ENCODE measurements at regions not wholly inside any gene's neighbourhood (a gene's known extent, or its start where the extent isn't known, plus 50 kb on each side); places are given as distances from the start of the nearest gene placed in this dataset.
A peak's percentile ranks its signal among the peaks of the same experiment; 100 is the strongest.

DNA sequence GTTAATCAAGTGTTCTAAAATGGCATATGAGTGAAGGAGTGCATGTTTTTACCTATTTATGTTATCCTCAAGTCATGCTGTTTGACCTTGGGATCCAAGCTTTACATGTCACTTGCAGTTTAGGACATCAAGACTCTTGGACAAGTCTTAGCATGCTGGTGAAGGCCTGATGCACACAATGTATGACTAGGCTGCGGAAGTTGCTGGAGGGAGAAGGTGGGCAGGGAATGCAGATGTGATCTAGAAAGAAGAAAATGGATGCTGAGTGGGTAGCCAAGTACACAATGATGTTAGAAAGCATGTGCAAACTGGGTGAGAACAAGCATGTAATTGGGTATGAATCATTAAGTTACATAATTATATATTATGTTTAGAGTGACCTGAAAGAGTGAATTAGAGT lies 301.8 kb downstream of the BRINP2 start:
- Histone ChIP-seq H3K9me3 (ENCODE audit: control insufficient read depth, low read length) (no peaks in the 10 kb centered on the region), H3K4me1 (ENCODE audit: control insufficient read depth, insufficient read depth, low read length) (peaks cover 9% of the 10 kb centered on the region), H3K36me3 (ENCODE audit: control insufficient read depth, insufficient read depth, low read length, severe bottlenecking) (no peaks in the 10 kb centered on the region), H3K27me3 (replicated peaks; ENCODE audit: control insufficient read depth, insufficient read depth, low read length) (peaks cover 9% of the 10 kb centered on the region), H3K9ac (ENCODE audit: low read length) (no peak overlapping the region), H3K4me3 (ENCODE audit: low read length) (no peak overlapping the region)
- DNase-seq (ENCODE audit: low read depth), result no peak

DNA sequence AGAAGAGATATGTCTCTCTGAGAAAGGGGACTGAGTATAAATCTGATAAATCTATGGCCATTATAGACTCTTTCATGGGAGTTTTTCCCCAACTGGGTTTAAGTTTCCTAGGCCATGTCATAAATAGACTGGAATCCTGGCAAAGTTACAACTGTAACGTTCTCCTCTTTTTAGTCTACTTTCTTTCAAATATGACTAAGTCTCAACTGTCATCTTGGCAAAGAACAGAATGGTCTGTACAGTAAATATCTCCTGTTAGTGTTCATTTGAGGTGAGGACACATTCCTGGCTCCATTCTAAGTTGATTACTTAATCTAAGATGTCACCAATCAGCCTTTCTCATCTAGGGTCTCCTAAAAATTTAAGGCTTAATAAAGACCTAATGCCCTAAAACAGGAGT lies 300.5 kb downstream of the BRINP2 start:
- Histone ChIP-seq H3K4me3 (ENCODE audit: low read length) (no peak overlapping the region), H3K36me3 (ENCODE audit: control insufficient read depth, insufficient read depth, low read length, severe bottlenecking) (no peaks in the 10 kb centered on the region), H3K9ac (ENCODE audit: low read length) (no peak overlapping the region), H3K9me3 (ENCODE audit: control insufficient read depth, low read length) (no peaks in the 10 kb centered on the region), H3K4me1 (ENCODE audit: control insufficient read depth, insufficient read depth, low read length) (peaks cover 9% of the 10 kb centered on the region), H3K27me3 (replicated peaks; ENCODE audit: control insufficient read depth, insufficient read depth, low read length) (peaks cover 4% of the 10 kb centered on the region)
- DNase-seq (ENCODE audit: low read depth), result no peak

DNA sequence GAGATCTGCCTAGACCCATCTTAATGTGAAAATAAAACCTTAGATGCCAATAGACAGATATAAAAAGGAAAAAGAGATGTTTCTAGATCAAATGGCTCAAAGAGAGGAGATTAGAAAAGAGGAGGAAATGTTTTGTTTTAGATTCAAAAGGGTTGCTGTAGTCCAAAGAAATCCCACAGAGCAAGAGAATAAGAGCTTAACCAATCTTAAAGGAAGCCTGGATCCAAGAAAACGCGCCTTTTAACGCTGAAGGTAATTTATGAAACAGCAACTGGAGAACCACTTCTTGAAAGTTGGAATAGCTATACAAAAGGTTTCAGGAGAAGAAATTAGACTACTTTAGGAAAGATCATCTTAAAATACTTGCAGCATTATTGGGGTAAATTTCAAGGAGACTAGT lies 298.8 kb downstream of the BRINP2 start:
- Histone ChIP-seq H3K9me3 (ENCODE audit: control insufficient read depth, low read length) (no peaks in the 10 kb centered on the region), H3K4me1 (ENCODE audit: control insufficient read depth, insufficient read depth, low read length) (peaks cover 9% of the 10 kb centered on the region), H3K27me3 (replicated peaks; ENCODE audit: control insufficient read depth, insufficient read depth, low read length) (no peaks in the 10 kb centered on the region), H3K36me3 (ENCODE audit: control insufficient read depth, insufficient read depth, low read length, severe bottlenecking) (no peaks in the 10 kb centered on the region), H3K9ac (ENCODE audit: low read length) (no peak overlapping the region), H3K4me3 (ENCODE audit: low read length) (no peak overlapping the region)
- no peak for DNase-seq (ENCODE audit: low read depth)

DNA sequence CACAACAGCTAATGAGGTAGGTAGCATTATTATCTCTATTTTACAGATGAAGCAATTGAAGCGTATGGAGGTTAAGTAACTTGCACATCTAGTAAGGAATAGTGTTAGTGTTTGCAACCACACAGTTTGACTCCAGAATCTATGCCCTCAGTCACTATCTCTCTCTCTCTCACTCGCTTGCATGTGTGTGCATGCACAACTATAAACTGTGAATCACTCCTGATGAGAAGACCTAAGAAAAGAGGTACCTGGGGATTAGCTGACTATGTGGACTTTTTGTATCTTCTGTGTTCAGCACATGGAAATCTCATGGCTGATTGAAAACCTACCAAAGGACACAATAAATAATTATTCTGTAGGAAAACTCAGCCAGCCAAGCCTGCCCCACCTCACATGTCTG lies 295.5 kb downstream of the BRINP2 start:
- H3K27me3 ChIP-seq (replicated peaks; ENCODE audit: control insufficient read depth, insufficient read depth, low read length), result peaks cover 15% of the 10 kb centered on the region
- H3K4me3 ChIP-seq (ENCODE audit: low read length), result no peak overlapping the region
- H3K4me1 ChIP-seq (ENCODE audit: control insufficient read depth, insufficient read depth, low read length), result peaks cover 6% of the 10 kb centered on the region
- DNase-seq (ENCODE audit: low read depth), result no peak
- no peaks in the 10 kb centered on the region for H3K9me3 ChIP-seq (ENCODE audit: control insufficient read depth, low read length)
- H3K9ac ChIP-seq (ENCODE audit: low read length), result no peak overlapping the region
- no peaks in the 10 kb centered on the region for H3K36me3 ChIP-seq (ENCODE audit: control insufficient read depth, insufficient read depth, low read length, severe bottlenecking)

DNA sequence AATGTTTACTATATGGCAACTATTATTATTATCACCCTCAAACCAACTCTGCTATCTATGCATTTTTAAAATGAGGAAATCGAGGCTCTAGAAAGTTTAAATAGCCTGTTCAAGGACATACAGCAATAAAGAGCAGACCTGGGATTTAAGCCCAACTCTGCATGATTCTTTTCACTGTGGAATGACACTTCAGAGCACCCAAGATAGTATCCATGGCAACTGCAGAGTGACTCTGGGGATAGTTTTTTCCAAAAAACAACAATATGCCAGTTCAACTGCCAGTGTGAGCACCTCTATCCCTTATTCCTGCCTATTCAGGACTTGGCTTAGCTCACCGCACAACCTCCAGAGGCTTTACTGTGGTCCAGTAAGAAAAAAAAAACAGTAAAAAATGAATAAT lies 293.9 kb downstream of the BRINP2 start:
- no peak for DNase-seq (ENCODE audit: low read depth)
- Histone ChIP-seq H3K4me3 (ENCODE audit: low read length) (no peak overlapping the region), H3K36me3 (ENCODE audit: control insufficient read depth, insufficient read depth, low read length, severe bottlenecking) (no peaks in the 10 kb centered on the region), H3K9ac (ENCODE audit: low read length) (no peak overlapping the region), H3K9me3 (ENCODE audit: control insufficient read depth, low read length) (no peaks in the 10 kb centered on the region), H3K27me3 (replicated peaks; ENCODE audit: control insufficient read depth, insufficient read depth, low read length) (peaks cover 21% of the 10 kb centered on the region), H3K4me1 (ENCODE audit: control insufficient read depth, insufficient read depth, low read length) (no peaks in the 10 kb centered on the region)

DNA sequence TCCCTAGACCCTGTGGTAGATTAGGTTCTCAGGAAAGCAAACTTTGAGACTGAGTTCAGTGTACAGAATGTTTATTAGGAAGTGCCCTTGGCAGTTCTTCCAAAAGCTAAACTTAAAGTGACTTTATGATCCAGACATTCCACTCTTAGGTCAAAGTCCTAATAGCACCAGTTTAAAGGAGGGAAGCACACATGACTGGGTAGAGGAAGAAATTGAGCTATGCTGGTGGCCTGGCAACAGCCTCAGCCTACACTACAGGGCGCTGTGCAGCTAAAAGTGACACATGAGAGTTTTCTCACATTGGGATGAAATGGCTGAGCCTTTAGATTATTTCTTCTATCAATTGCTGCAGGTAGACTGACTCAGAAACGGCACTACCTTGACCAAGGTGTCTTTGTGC lies 280.4 kb downstream of the BRINP2 start:
- peaks cover 5% of the 10 kb centered on the region for H3K27me3 ChIP-seq (replicated peaks; ENCODE audit: control insufficient read depth, insufficient read depth, low read length)
- H3K9ac ChIP-seq (ENCODE audit: low read length), result no peak overlapping the region
- H3K4me3 ChIP-seq (ENCODE audit: low read length), result no peak overlapping the region
- H3K4me1 ChIP-seq (ENCODE audit: control insufficient read depth, insufficient read depth, low read length), result peaks cover 12% of the 10 kb centered on the region
- DNase-seq (ENCODE audit: low read depth), result no peak
- no peaks in the 10 kb centered on the region for H3K36me3 ChIP-seq (ENCODE audit: control insufficient read depth, insufficient read depth, low read length, severe bottlenecking)
- no peaks in the 10 kb centered on the region for H3K9me3 ChIP-seq (ENCODE audit: control insufficient read depth, low read length)

DNA sequence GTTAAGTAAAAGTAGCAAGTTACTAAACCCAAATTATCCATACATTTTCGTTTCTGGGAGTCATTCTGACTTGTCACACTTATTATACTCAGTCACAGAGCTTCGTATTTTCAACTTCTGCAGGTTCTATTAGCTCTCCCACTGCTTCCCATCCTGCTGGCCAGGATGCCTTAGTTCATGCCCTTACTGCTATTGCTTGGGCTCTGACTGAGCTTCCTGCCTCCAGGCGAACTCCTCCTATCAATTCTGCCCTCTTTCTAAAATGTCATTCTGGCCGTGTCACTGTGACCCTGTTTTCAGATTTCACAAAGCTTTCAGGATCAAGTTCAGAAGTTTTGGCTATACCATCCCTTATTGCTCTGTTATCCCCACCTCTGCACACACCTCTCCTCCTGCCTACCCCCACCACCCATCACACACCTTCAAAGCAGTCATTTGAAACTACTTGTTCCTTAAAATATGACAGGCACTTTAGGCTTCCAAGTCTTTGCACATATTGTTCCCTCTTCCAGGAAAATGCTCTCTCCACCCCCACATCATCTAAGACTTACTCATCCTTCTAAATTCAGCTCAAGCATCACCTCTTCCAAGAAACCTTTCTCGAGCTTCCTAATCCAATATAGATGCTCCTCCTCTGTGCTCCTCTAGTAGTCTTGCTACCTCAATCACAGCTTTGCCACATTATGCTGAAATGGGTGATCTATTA lies 278.0 kb downstream of the BRINP2 start:
- H3K36me3 ChIP-seq (ENCODE audit: control insufficient read depth, insufficient read depth, low read length, severe bottlenecking), result no peaks in the 10 kb centered on the region
- peaks cover 16% of the 10 kb centered on the region for H3K27me3 ChIP-seq (replicated peaks; ENCODE audit: control insufficient read depth, insufficient read depth, low read length)
- no peak overlapping the region for H3K4me3 ChIP-seq (ENCODE audit: low read length)
- H3K4me1 ChIP-seq (ENCODE audit: control insufficient read depth, insufficient read depth, low read length), result peaks cover 14% of the 10 kb centered on the region
- H3K9ac ChIP-seq (ENCODE audit: low read length), result no peak overlapping the region
- DNase-seq (ENCODE audit: low read depth), result no peak
- H3K9me3 ChIP-seq (ENCODE audit: control insufficient read depth, low read length), result no peaks in the 10 kb centered on the region

DNA sequence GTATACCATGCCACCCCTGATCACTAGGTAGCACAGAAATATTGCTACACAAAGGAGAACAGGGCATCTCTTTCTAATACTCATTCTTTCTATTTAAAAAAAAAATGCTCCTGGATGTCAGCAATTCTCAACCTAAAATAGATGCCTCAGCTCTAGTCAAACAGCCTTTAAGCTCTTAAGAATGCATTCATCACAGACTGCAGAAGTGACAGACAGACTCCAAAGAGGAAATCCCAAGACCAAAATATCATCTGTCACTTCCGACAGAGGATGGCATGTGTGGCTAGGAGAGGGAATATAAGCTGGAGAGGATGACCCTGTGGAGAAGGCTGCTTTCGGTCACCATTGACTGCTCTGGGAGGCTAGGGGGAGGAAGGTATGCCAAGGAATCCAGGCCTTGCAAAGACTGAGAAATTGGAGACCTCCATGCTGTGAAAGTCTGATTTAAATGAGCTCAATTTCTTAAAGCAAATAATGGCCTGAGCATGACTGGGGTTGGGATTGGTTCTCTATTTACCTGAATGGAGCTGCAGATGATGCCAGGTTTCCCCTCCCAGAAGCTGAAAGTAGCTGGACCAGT lies 277.4 kb downstream of the BRINP2 start:
- no peak for DNase-seq (ENCODE audit: low read depth)

DNA sequence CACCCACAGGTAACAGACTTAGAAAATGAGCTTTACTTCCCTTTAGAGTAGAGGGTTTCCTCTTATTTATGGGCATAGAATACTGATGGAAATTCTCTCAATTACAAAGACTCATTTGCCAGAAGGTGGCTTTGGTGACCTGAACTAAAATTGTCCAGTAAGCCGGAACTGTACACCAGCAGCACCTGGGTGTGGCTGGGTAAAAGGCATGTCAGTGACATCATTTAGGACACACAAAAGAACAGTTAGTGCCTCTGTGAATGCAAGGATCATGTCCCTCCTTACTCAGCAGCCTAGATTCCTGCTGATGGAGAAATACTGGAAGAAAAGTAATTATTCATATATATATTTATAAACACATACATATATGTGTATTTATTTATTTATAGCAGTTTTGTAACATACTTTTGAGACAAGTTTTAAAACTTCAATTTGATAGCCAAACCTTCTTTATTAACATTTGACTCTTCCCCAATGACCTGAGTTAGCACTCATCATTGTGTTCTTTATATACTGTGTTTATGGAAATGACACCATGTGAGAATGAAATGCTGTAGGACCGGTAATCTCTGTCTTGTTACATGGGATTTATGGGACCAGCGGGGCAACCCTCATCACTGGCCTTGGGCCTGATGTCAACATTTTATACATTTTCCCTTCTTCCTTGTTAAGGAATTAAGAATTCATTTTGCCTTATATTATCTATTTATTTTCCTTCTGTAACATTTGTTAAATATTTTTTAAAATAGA lies 274.4 kb downstream of the BRINP2 start:
- Histone ChIP-seq H3K27me3 (replicated peaks; ENCODE audit: control insufficient read depth, insufficient read depth, low read length) (peaks cover 28% of the 10 kb centered on the region), H3K9me3 (ENCODE audit: control insufficient read depth, low read length) (no peaks in the 10 kb centered on the region), H3K4me3 (ENCODE audit: low read length) (no peak overlapping the region), H3K4me1 (ENCODE audit: control insufficient read depth, insufficient read depth, low read length) (peaks cover 17% of the 10 kb centered on the region), H3K36me3 (ENCODE audit: control insufficient read depth, insufficient read depth, low read length, severe bottlenecking) (no peaks in the 10 kb centered on the region), H3K9ac (ENCODE audit: low read length) (no peak overlapping the region)
- no peak for DNase-seq (ENCODE audit: low read depth)

More for the DNA sequence above, 277.4 kb downstream of the BRINP2 start:
- Histone ChIP-seq H3K36me3 (ENCODE audit: control insufficient read depth, insufficient read depth, low read length, severe bottlenecking) (no peaks in the 10 kb centered on the region), H3K9ac (ENCODE audit: low read length) (no peak overlapping the region), H3K9me3 (ENCODE audit: control insufficient read depth, low read length) (no peaks in the 10 kb centered on the region), H3K27me3 (replicated peaks; ENCODE audit: control insufficient read depth, insufficient read depth, low read length) (peaks cover 18% of the 10 kb centered on the region), H3K4me3 (ENCODE audit: low read length) (no peak overlapping the region), H3K4me1 (ENCODE audit: control insufficient read depth, insufficient read depth, low read length) (peaks cover 14% of the 10 kb centered on the region)

DNA sequence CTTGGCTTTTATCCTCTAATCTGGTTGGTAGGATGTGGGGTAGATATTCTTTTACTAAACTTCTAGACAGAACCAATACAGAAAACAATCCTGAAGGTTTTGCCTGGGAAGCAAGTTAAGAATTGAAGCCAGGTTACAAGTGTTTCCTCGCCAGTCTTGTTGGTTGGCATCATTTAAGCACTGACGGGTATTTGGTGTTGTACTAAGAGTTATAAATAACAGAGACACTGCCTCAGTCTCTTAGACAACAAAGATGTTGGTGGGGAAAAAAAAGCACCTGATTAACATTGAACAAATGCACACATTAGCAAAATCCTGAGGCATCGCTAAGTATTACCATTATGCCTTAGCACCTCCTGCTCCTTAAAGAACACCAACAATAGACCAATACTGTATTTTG lies 272.2 kb downstream of the BRINP2 start:
- Histone ChIP-seq H3K4me1 (ENCODE audit: control insufficient read depth, insufficient read depth, low read length) (peaks cover 5% of the 10 kb centered on the region), H3K9me3 (ENCODE audit: control insufficient read depth, low read length) (no peaks in the 10 kb centered on the region), H3K27me3 (replicated peaks; ENCODE audit: control insufficient read depth, insufficient read depth, low read length) (peaks cover 33% of the 10 kb centered on the region), H3K4me3 (ENCODE audit: low read length) (no peak overlapping the region), H3K9ac (ENCODE audit: low read length) (no peak overlapping the region), H3K36me3 (ENCODE audit: control insufficient read depth, insufficient read depth, low read length, severe bottlenecking) (no peaks in the 10 kb centered on the region)
- DNase-seq (ENCODE audit: low read depth), result no peak

DNA sequence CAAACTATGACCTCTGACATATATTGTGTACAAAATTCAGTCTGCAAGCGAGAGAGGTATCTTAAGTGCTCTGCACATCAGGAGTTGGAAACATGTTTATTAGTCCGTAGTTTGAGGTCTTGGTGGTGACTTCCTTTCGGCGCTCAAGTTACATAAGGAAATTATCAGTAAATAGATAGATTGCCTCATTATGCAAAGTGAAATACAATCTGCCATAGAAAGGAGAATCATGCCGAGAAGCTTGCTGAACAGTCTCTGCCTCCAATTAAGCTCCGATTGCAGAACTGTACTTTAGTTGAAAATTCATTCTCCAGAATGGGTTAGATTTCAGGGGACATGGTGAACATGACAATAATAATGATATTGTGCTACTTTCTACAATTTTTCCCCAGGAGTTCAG lies 271.8 kb downstream of the BRINP2 start:
- DNase-seq (ENCODE audit: low read depth), result peak; percentile 2
- H3K36me3 ChIP-seq (ENCODE audit: control insufficient read depth, insufficient read depth, low read length, severe bottlenecking), result no peaks in the 10 kb centered on the region
- no peaks in the 10 kb centered on the region for H3K9me3 ChIP-seq (ENCODE audit: control insufficient read depth, low read length)
- no peak overlapping the region for H3K9ac ChIP-seq (ENCODE audit: low read length)
- no peak overlapping the region for H3K4me3 ChIP-seq (ENCODE audit: low read length)
- H3K4me1 ChIP-seq (ENCODE audit: control insufficient read depth, insufficient read depth, low read length), result peaks cover 5% of the 10 kb centered on the region
- peaks cover 33% of the 10 kb centered on the region for H3K27me3 ChIP-seq (replicated peaks; ENCODE audit: control insufficient read depth, insufficient read depth, low read length)

Data from adipocyte (in vitro differentiated cells).